Stimulated activated CD8-positive, alpha-beta memory T cell treated with anti-CD3 and anti-CD28 coated beads, Interleukin-4, amount 100 ng/mL, for 48 hours (primary cell): ENCODE measurements at regions not wholly inside any gene's neighbourhood (a gene's known extent, or its start where the extent isn't known, plus 50 kb on each side); places are given as distances from the start of the nearest gene placed in this dataset.
"Not testable (repeated sequence)": the region's sequence is repeated elsewhere in the genome, so short reads cannot be mapped to it uniquely, and the experiment has no call there.

ENCODE experiments used
- DNase-seq: peaks from one replicate; pipeline ENCODE4 v3.0.0-alpha.2; 2020

GRCh38 chr9:31824860-31825259 lies 559.6 kb upstream of the ACO1 start:
- no peak for DNase-seq

- no peak for DNase-seq
Observed at GRCh38 chr9:31837211-31837610, 547.2 kb upstream of the ACO1 start.

GRCh38 chr9:31839273-31839672 lies 545.2 kb upstream of the ACO1 start:
- DNase-seq: no peak

- DNase-seq: no peak
Observed at GRCh38 chr9:31840702-31841101, 543.7 kb upstream of the ACO1 start.

GRCh38 chr9:31847963-31848362 lies 536.5 kb upstream of the ACO1 start:
- no peak for DNase-seq

GRCh38 chr9:31848505-31849285 lies 535.7 kb upstream of the ACO1 start:
- DNase-seq: no peak

- no peak for DNase-seq
Observed at GRCh38 chr9:31854187-31854586, 530.3 kb upstream of the ACO1 start.

GRCh38 chr9:31868830-31869229 lies 515.6 kb upstream of the ACO1 start:
- DNase-seq: no peak

- no peak for DNase-seq
Observed at GRCh38 chr9:31870276-31870675, 514.2 kb upstream of the ACO1 start.

GRCh38 chr9:31873722-31874121 lies 510.7 kb upstream of the ACO1 start:
- no peak for DNase-seq

- DNase-seq: no peak
Observed at GRCh38 chr9:31894008-31894407, 490.4 kb upstream of the ACO1 start.

GRCh38 chr9:31908158-31908890 lies 476.1 kb upstream of the ACO1 start:
- no peak for DNase-seq

- no peak for DNase-seq
Observed at GRCh38 chr9:31908891-31909480, 475.5 kb upstream of the ACO1 start.

- no peak for DNase-seq
Observed at GRCh38 chr9:31912636-31913035, 471.8 kb upstream of the ACO1 start.

GRCh38 chr9:31916591-31917241 lies 467.7 kb upstream of the ACO1 start:
- no peak for DNase-seq

GRCh38 chr9:31937737-31938136 lies 446.7 kb upstream of the ACO1 start:
- DNase-seq: not testable (repeated sequence)

- no peak for DNase-seq
Observed at GRCh38 chr9:31950756-31951155, 433.7 kb upstream of the ACO1 start.

GRCh38 chr9:31958572-31958971 lies 425.9 kb upstream of the ACO1 start:
- DNase-seq: no peak

GRCh38 chr9:31969552-31969951 lies 414.9 kb upstream of the ACO1 start:
- DNase-seq: no peak

- no peak for DNase-seq
Observed at GRCh38 chr9:31983895-31984294, 400.5 kb upstream of the ACO1 start.

- DNase-seq: no peak
Observed at GRCh38 chr9:31996331-31996730, 388.1 kb upstream of the ACO1 start.

- DNase-seq: no peak
Observed at GRCh38 chr9:32004431-32005076, 379.9 kb upstream of the ACO1 start.

- no peak for DNase-seq
Observed at GRCh38 chr9:32010322-32010721, 374.1 kb upstream of the ACO1 start.
